Activated T-helper 2 cell treated with anti-CD3 and anti-CD28 coated beads, Interferon-gamma antibody, Interleukin-2, Interleukin-4, amounts not matched to agents 10 μg/mL and 5 μg/mL and 100 μg/mL, durations not matched to agents 14 hours and 24 hours and 36 hours (primary cell): ENCODE measurements at regions not wholly inside any gene's neighbourhood (a gene's known extent, or its start where the extent isn't known, plus 50 kb on each side); places are given as distances from the start of the nearest gene placed in this dataset.

Source experiments
- DNase-seq: peaks from one replicate; pipeline ENCODE4 v3.0.0; 2021; ENCODE audit warnings: low spot score
- H3K27ac Mint-ChIP-seq: one replicate; pipeline ENCODE4 v1.8.0; 2021; ENCODE audit warnings: mixed read lengths
- H3K27me3 Mint-ChIP-seq: one replicate; pipeline ENCODE4 v1.8.0; 2021; ENCODE audit warnings: low read depth, mixed read lengths
- H3K36me3 Mint-ChIP-seq: one replicate; pipeline ENCODE4 v1.8.0; 2021; ENCODE audit warnings: low read depth, mixed read lengths
- H3K4me1 Mint-ChIP-seq: one replicate; pipeline ENCODE4 v1.8.0; 2021; ENCODE audit warnings: low read depth, mixed read lengths
- H3K4me3 Mint-ChIP-seq: one replicate; pipeline ENCODE4 v1.8.0; 2021; ENCODE audit warnings: low read depth, mild to moderate bottlenecking, moderate library complexity, mixed read lengths
- H3K9me3 Mint-ChIP-seq: one replicate; pipeline ENCODE4 v1.8.0; 2021; ENCODE audit warnings: mixed read lengths
- intact Hi-C: fragments of 100-400 bp; cut with micrococcal nuclease; formaldehyde crosslinking; loops from one replicate; pipeline ENCODE4 v1.15.1; 2023

DNA sequence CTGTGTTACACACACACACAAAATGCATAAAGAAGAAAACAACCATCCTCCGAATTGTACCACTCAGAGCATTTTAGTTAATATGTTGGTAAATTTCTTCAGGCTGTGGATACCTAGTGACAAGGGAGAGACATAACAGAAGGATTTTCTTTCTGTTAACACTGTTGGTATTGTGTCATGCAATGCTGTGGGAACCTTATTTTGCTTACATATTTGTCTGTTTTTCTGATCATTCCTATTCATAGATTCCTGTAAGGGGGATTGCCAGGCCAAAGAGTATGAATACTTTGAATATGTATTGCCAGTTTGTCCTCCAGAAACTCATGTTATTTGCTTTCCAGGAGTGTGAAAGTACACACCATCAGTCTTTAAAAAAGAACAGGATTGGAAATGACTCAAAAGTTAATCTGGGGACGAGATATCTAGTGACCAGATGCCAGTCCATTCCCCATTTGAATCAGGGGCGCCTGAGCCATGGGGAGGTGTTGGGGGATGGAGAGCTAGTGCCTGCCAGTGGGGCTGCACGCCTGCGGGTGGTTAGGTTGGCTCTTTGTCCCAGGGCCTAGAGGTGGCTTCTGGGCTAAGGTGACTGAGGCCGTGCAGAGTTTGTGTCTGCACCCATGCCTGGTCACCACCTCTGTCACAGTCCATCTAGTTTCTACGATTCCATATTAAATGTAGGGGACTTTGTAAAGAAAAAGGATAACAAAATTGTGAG lies 142.0 kb downstream of the PTPN20 start:
- no peaks in the 10 kb centered on the region for H3K9me3 Mint-ChIP-seq
- no peaks in the 10 kb centered on the region for H3K36me3 Mint-ChIP-seq
- no peak overlapping the region for H3K27ac Mint-ChIP-seq
- no peak overlapping the region for H3K4me3 Mint-ChIP-seq
- H3K4me1 Mint-ChIP-seq, result peaks cover 8% of the 10 kb centered on the region
- peaks cover 3% of the 10 kb centered on the region for H3K27me3 Mint-ChIP-seq
- DNase-seq, result no peak
- intact Hi-C loops, result no loop called here

DNA sequence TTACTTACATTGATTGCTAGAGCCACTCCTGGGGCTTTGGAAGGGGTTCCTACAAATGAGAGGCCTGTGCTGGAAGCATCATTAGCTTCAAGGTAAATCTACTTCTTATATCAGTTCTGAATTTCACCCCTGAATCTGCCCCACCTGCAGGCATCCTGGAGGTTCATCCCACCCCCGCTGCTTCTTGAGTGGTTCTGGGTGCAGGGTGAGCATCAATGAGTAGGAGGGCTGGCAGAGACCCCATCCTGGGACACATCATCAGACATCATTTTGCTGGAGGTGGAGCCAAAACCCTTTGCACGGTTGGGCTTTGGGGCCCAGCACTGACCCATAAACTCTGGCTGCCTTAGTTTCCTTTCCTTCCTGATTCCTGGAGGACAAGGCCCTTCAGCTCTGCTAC lies 143.7 kb downstream of the PTPN20 start:
- DNase-seq, result no peak
- no peak overlapping the region for H3K27ac Mint-ChIP-seq

DNA sequence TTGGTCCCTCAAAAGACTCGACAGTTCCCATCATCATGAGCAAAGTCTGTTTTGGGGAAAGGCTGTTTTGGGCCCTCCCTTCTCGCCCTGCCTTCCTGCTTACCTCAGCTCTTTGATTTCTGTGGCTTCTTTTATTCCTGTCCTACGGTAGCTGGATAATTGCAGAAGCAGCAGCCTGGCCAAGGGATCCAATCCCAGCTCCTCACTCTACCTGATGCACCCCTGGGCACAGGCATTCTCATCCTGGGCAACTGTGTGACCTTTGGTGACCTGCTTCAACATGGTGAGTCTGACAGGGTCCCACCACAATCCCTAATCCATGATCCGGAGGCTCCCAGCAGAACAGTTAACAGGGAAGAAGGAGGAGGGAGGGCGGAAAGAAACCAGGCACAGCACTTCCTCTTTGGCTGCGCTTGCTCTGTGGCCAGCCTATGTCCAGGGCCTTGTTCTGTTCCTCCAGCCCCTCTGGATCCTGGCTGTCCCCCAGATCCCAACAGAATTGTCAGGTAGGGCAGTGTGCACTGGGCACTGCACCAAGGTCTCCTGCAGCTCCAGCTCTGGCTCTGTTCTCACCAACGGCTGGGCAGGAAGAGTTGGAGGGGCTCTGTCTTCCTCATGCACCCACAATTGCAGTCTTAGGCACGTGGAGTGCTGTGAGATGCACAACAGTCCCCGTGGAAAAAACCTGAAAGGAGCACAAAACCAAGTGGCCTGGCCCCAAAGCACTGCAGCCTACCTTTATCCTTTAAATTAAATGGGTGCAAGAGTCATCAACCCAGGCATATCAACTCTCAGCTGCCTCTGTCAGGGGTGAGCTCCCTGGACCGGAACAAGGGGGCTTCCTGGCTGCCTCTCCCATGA lies 144.4 kb downstream of the PTPN20 start:
- no peaks in the 10 kb centered on the region for H3K4me1 Mint-ChIP-seq
- no peaks in the 10 kb centered on the region for H3K36me3 Mint-ChIP-seq
- intact Hi-C loops, result no loop called here

More for the DNA sequence above, 143.7 kb downstream of the PTPN20 start:
- Mint-ChIP-seq H3K9me3 (no peaks in the 10 kb centered on the region), H3K27me3 (peaks cover 3% of the 10 kb centered on the region), H3K4me3 (no peak overlapping the region), H3K4me1 (no peaks in the 10 kb centered on the region), H3K36me3 (no peaks in the 10 kb centered on the region)
- intact Hi-C loops, result no loop called here

DNA sequence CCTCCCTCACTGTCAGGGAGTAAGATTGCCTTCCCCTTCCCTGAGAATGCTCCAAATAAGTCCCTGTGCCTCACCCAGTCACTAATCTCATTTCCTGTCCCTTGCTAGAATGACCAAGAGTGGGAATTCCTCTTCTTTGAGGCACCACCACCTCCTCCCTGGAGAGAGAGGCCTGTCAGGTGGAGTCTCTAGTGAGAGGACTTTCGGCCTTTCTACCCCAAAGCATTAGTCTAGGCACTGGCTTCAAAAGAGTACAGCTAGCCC lies 145.0 kb downstream of the PTPN20 start:
- H3K9me3 Mint-ChIP-seq, result no peaks in the 10 kb centered on the region
- H3K27ac Mint-ChIP-seq, result no peak overlapping the region
- intact Hi-C loops, result no loop called here
- DNase-seq, result no peak
- H3K36me3 Mint-ChIP-seq, result no peaks in the 10 kb centered on the region
- no peaks in the 10 kb centered on the region for H3K4me1 Mint-ChIP-seq
- peaks cover 5% of the 10 kb centered on the region for H3K27me3 Mint-ChIP-seq
- H3K4me3 Mint-ChIP-seq, result no peak overlapping the region

More for the DNA sequence above, 144.4 kb downstream of the PTPN20 start:
- Mint-ChIP-seq H3K9me3 (no peaks in the 10 kb centered on the region), H3K4me3 (no peak overlapping the region), H3K27ac (no peak overlapping the region), H3K27me3 (peaks cover 5% of the 10 kb centered on the region)
- DNase-seq, result no peak

DNA sequence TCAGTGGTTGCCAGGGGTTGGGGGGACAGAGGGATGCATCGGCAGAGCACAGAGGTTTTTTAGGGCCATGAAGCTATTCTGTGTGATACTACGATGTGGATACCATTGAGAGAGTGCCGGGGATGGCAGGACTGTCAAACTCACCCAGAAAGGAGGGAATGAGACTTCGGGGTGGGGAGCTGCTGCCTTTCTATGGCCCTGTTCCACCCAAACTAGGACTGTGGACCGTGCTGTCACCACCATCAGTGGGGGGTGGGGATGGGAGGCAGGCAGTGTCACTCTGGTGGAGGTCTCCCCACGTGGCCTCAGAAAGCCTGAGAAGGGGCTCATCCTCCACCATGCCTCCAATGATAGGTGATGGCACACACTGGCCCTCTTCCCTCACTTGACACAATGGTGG lies 146.2 kb downstream of the PTPN20 start:
- Mint-ChIP-seq H3K9me3 (no peaks in the 10 kb centered on the region), H3K4me1 (no peaks in the 10 kb centered on the region), H3K36me3 (no peaks in the 10 kb centered on the region), H3K4me3 (no peak overlapping the region), H3K27ac (no peak overlapping the region), H3K27me3 (peaks cover 5% of the 10 kb centered on the region)
- no peak for DNase-seq
- intact Hi-C loops, result no loop called here

DNA sequence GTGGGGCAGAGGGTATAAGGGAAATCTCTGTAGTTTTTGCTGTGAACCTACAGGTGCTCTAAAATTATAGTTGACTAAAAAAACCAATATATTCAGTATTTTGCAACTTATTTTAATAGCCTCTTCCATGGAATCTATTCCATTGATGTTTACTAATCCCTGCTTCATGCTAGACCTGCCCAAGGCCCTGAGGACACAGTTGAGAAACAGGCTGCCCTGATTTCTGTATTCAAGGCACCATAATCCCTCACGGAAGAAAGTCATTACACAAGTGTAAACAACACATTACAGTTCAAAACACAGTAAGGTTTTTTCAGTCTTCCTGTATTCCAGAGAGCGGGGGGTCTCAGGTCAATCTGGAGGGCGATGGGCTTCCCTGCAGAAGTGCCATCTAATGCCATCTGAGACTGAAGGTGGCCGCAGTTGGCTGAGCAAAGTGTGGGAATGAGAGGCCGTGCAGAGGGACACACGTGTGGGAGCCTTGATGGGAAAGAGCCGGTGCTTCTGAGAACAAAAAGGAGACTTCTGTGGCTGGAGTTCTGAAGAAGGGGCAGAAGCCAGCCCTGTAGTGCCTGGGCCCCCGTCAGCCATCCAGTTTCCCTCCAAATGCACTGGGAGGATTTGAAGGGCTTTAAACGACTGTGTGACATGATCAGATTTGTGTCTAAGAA lies 146.9 kb downstream of the PTPN20 start:
- no peak overlapping the region for H3K4me3 Mint-ChIP-seq

DNA sequence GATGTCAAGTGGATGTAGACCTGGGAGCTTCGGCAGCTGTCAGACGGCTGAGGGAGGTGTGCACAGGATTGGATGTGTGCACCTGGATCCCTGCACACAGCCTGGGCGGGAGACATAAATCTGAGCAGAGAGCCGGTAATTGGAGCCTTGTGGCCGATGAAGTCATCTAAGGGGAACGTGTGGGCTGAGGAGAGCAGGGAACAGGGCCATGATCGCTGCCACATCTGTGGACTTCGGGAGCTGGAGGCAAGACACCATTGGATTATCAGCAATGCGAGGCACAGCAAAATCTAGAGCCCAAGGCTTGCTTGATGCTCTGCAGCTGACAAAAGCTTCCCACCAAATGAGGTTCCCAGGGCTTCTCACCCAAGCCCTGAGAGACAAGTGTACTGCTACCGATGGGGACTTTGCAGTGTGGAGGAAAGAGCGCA lies 147.7 kb downstream of the PTPN20 start:
- H3K4me1 Mint-ChIP-seq, result no peaks in the 10 kb centered on the region
- H3K4me3 Mint-ChIP-seq, result no peak overlapping the region
- H3K27ac Mint-ChIP-seq, result no peak overlapping the region
- H3K9me3 Mint-ChIP-seq, result no peaks in the 10 kb centered on the region
- no peaks in the 10 kb centered on the region for H3K36me3 Mint-ChIP-seq
- no peak for DNase-seq
- intact Hi-C loops, result no loop called here
- peaks cover 5% of the 10 kb centered on the region for H3K27me3 Mint-ChIP-seq

More for the DNA sequence above, 146.9 kb downstream of the PTPN20 start:
- Mint-ChIP-seq H3K27ac (no peak overlapping the region), H3K36me3 (no peaks in the 10 kb centered on the region), H3K9me3 (no peaks in the 10 kb centered on the region), H3K4me1 (no peaks in the 10 kb centered on the region), H3K27me3 (peaks cover 5% of the 10 kb centered on the region)
- no peak for DNase-seq
- intact Hi-C loops, result no loop called here

DNA sequence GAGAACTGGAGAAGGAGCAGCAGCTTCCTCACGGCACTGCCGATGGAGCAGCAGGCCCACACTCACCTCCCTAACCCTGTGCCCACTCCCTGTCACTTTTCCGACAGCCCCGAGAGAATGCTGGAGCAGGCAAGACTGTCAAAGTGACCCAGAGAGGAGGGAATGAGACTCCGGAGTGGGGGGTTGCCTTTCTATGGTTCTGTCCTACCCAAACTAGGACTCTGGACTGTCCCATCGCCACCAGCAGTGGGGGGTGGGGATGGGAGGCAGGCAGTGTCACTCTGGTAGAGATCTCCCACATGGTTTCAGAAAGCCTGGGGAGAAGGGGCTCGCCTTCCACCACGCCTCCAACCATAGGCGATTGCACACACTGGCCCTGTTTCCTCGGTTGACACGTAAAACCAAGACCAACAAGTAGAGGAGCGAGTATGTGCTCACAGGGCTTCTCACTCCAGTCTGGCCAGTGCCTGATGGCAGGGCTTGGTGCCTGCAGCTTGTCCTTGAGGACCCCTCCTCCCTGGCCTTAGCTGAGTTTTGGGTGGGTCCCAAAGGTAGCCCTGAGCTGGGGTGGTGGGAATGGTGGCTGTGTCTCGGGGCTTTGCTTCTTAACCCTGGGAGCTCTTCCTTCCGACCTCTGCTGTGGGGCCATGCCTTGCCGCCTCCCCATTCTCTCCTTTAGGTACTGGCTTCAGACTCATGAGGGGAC lies 148.5 kb downstream of the PTPN20 start:
- intact Hi-C loops, result no loop called here
- H3K27me3 Mint-ChIP-seq, result peaks cover 5% of the 10 kb centered on the region
- DNase-seq, result no peak

DNA sequence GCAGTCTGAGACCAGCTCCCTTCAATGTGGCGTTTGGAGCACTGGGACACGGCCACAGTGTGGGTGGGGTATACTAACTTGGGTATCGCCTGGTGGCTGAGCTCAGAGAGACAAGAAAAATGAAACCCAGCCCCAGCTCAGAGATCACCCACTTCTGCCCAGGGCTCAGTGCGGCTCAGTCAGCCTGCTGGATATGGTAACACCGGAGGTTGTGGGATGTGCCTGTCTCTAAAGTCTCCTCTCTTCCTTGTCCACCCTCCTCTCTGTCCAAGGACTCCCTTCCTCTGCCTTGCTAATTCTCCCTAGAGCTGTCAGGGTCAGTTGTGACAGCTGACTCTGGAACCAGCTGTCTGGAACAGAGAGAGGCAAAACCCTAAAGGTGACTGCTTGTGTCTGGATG lies 149.1 kb downstream of the PTPN20 start:
- H3K27ac Mint-ChIP-seq, result no peak overlapping the region
- intact Hi-C loops, result no loop called here
- H3K9me3 Mint-ChIP-seq, result no peaks in the 10 kb centered on the region
- DNase-seq, result no peak
- no peaks in the 10 kb centered on the region for H3K4me1 Mint-ChIP-seq
- H3K27me3 Mint-ChIP-seq, result peaks cover 5% of the 10 kb centered on the region
- no peaks in the 10 kb centered on the region for H3K36me3 Mint-ChIP-seq
- H3K4me3 Mint-ChIP-seq, result no peak overlapping the region

More for the DNA sequence above, 148.5 kb downstream of the PTPN20 start:
- H3K4me1 Mint-ChIP-seq, result no peaks in the 10 kb centered on the region
- no peaks in the 10 kb centered on the region for H3K36me3 Mint-ChIP-seq
- H3K9me3 Mint-ChIP-seq, result no peaks in the 10 kb centered on the region
- no peak overlapping the region for H3K27ac Mint-ChIP-seq
- no peak overlapping the region for H3K4me3 Mint-ChIP-seq

DNA sequence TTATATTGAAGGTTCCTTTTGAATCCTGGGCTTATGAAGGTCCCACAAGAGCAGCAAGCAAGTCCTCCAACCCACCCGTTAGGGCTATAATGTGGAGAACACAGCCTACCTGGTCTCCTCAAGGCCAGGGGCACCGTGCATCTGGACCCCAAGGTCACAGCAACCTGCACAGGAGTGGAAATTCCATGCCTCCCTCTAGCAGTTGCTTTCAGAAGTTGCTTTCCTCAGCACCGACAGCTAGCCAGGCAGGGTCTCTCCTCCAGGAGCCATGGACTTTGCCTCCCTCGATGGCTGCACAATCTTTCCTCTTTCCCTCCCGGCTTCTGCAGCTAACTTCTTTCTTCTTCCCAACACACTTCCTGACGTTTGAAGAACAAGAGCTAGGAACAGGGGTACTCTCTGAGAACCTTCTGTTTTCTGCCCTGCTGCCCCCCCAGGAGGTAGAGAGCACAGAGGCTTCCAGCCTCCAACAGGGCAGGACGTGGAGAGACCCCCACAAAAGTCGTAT lies 149.8 kb downstream of the PTPN20 start:
- H3K36me3 Mint-ChIP-seq, result no peaks in the 10 kb centered on the region
- intact Hi-C loops, result no loop called here
- no peak overlapping the region for H3K4me3 Mint-ChIP-seq
- H3K27ac Mint-ChIP-seq, result no peak overlapping the region
- no peak for DNase-seq
- H3K4me1 Mint-ChIP-seq, result no peaks in the 10 kb centered on the region
- peaks cover 6% of the 10 kb centered on the region for H3K27me3 Mint-ChIP-seq
- H3K9me3 Mint-ChIP-seq, result no peaks in the 10 kb centered on the region

DNA sequence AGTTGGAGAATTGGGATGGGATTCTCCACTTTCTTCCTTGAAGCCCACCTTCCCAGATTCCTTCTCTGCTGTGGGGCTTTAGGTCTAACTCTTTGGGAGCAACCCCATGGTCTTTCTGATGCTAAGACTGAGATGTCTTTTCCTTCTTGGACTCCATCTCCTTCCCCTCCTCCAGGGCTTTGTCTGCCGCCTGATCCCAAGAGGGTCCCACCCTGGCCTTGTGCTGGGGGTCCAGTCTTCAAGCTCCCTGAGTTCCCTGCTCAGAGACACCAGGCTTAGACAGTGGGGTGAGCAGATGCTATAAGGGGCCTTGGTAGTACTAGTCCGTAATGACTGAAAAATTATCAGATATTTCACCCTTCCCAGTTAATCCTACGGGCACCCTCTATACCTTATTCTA lies 150.5 kb downstream of the PTPN20 start:
- DNase-seq, result no peak
- Mint-ChIP-seq H3K27me3 (peaks cover 5% of the 10 kb centered on the region), H3K4me3 (no peak overlapping the region), H3K4me1 (no peaks in the 10 kb centered on the region), H3K36me3 (no peaks in the 10 kb centered on the region), H3K9me3 (no peaks in the 10 kb centered on the region), H3K27ac (no peak overlapping the region)
- intact Hi-C loops, result no loop called here

DNA sequence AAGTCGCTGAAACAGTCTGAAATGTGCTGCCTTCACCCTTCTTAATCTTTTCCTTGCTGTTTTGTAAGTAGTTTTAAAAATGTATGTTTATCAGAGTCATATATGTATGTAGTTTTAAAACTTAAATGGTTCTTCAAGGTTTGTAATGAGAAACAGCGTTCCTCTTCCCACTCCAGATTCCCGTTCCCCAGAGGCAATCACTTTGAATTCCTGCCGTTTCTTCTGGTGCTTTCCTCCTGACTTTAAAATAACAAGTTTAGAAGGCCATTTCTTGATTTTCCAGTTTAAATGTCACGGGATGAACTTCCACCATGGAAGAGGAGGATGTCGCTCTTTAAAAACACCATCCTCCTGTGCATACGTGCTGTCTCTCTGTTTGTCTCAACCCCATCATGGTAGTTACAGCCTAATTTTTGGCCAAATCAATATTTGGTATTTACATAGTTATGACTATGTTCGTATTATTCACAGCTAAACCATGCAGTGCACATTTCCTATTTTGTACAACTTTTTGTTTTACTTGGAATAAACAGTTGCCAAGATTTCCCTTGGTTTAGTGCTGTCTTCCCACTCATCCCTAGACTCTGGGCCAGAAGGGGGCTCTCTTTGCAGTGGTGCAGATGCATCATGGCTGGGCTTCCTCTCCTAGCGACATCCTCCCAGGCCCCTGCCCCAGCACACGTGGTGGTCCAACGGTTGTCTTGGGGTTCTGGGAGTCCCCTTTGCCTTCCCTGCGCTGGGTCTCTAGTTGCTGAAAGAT lies 151.4 kb downstream of the PTPN20 start:
- Mint-ChIP-seq H3K27me3 (peaks cover 5% of the 10 kb centered on the region), H3K36me3 (no peaks in the 10 kb centered on the region), H3K4me1 (no peaks in the 10 kb centered on the region), H3K27ac (no peak overlapping the region), H3K4me3 (no peak overlapping the region), H3K9me3 (no peaks in the 10 kb centered on the region)
- intact Hi-C loops, result no loop called here
- DNase-seq, result no peak
